ENCODE measurements at regions not wholly inside any gene's neighbourhood (a gene's known extent, or its start where the extent isn't known, plus 50 kb on each side); places are given as distances from the start of the nearest gene placed in this dataset.

DNA sequence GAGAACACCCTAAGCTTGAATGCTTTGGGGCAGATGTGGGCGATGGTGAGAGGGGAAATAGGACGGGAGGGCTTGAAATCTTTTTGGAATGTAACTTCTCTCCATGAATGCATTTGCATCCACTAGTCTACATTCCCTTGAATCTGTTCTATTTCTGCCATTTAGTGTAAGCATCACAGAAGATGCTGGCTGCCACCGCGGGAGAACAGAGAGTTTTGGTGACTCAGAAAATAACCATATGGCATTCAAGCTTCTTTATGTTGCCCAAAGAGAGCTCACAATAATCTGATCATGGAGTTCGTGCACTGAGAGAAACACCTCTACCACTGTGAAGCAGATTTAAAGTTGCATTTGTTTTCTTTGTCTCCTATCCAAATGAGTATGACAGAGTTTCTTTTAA lies 52.6 kb upstream of the OTX2 start:
- DNase-seq (ENCODE audit: low spot score), result no peak

DNA sequence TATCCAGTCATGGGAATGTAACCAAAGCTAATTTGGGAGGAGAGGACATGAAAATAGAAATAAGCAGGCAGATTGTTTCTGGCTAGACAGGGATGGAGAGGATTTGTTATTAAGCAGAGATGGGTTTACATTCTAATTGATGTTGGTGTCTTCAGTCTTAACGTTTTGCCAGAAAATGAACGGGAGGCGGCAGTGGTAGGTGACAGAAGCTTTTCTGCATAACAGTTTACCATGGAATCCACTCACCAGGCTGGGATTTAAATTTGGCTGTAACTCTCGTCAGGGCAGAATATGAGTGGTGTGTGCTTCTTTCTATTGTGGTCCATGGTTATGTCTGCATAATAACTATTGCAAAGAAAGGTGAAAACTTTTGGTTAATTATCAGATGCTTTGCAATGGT lies 50.2 kb upstream of the OTX2 start:
- DNase-seq (ENCODE audit: low spot score), result no peak

All from COLO829 (cell line).